NCI-H524 (cell line): ENCODE measurements at regions not wholly inside any gene's neighbourhood (a gene's known extent, or its start where the extent isn't known, plus 50 kb on each side); places are given as distances from the start of the nearest gene placed in this dataset.

Source experiments
- DNase-seq, 2 experiments: peaks; one replicate each; lab custom pipeline; 2025; lab: John Stamatoyannopoulos, UW

GRCh38 chr5:159385536-159385935, 55.2 kb upstream of the IL12B start:
- DNase-seq: no peak

- DNase-seq: no peak
These were observed 55.9 kb upstream of the IL12B start for GRCh38 chr5:159386028-159386711.

GRCh38 chr5:159392871-159393270, 62.6 kb upstream of the IL12B start:
- DNase-seq: no peak

GRCh38 chr5:159393854-159394274, 63.6 kb upstream of the IL12B start:
- peak; percentile 5 to 62 for DNase-seq

GRCh38 chr5:159395202-159395601, 64.9 kb upstream of the IL12B start:
- no peak for DNase-seq

GRCh38 chr5:159398936-159399335, 68.6 kb upstream of the IL12B start:
- DNase-seq: no peak

GRCh38 chr5:159400476-159400875, 70.2 kb upstream of the IL12B start:
- no peak for DNase-seq

DNA sequence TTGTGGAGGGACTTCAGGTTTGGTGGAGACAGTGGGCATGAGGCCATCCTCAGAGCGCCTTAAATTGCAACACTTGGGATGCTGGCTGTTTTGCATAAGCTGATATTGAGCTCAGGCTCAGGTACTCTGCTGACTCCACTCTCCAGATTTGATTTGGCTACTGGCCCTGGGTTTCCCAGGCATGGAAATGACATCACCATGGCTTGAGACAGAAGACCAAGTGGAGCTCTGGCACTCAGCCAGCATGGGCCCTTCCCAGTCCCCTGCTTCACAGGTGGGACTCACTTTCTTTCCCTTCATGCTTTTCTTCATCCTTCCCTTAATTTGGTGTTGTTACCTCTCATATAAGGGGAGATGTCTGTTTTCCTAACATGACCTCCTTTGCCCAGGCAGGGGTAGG, 72.0 kb upstream of the IL12B start:
- DNase-seq: peak in 1 of 2 experiments; percentile 8

- no peak for DNase-seq
These were observed 72.6 kb upstream of the IL12B start for GRCh38 chr5:159402856-159403255.

- peak; percentile 27 to 64 for DNase-seq
These were observed 73.8 kb upstream of the IL12B start for GRCh38 chr5:159403906-159404681.

DNA sequence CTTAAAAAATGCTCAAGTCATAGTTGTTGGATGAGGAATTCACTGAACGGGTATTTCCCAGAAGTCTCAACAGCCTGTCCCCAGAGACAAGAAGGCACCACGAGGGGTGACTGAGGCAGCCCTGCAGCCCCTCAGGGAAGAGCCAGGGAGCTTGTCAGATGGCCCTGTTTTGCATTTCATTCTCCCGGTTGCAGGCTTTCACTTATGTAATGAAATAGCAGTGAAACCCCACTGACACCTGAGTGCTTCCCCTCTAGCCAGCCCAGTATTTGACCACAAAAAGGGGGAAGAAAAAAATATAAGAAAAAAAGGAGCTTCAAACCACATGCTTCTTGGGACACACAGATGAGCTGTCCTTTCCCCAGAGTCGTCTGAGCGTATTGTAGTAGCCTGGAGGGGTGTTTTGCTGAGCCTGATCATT, 75.3 kb upstream of the IL12B start:
- no peak for DNase-seq

DNA sequence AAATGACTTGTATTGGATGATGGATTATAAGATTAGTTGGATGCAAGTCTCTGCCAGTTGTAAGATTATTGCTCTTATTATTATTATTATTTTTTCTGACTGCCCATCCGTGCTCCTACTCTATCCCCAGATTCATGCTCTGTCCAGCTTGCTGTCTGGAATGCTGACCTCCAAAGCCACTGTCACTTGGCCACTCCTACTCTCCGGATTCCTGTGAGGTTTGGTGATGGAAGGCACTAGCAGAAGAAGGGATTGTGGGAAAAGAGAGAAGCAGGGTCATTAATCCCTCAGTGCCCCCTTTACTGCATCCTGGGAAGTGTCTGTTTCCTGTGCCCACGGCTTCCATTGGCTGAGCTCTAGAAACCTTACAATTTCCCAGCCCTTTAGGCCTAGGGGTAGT, 76.3 kb upstream of the IL12B start:
- no peak for DNase-seq

DNA sequence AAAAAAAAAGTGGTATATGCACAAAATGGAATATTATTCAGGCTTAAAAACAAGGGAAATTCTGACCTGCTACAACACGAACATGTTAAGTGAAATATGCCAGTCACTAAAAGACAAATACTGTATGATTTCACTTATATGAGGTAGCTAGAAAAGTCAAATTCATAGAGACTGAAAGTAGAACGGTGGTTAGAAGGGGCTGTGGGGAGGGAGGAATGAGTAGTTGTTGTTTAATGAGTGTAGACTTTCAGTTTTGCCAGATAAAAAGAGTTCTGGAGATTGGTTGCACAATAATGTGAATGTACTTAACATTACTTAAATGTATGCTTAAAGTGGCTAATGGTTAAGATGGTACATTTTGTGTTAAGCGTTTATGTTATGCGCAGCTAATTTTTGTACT, 79.5 kb upstream of the IL12B start:
- DNase-seq: no peak

DNA sequence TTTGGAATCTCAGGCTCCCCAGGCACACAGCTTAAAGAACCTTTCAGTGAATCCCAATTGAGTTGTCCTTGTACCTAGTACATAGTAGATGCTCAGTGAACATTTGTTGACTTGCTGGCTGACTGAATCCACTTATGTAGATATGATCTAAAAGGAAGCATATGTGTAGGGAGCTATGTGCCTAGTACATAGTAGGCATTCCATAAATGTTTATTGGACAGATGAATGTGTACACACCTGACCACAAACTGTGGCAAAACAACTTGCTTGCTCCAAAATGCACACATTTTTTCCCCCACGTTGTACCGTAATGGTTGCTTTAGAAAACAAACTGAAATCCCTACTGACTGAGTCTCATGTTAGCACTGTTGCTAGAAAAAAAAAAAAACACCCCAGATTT, 80.2 kb upstream of the IL12B start:
- no peak for DNase-seq

DNA sequence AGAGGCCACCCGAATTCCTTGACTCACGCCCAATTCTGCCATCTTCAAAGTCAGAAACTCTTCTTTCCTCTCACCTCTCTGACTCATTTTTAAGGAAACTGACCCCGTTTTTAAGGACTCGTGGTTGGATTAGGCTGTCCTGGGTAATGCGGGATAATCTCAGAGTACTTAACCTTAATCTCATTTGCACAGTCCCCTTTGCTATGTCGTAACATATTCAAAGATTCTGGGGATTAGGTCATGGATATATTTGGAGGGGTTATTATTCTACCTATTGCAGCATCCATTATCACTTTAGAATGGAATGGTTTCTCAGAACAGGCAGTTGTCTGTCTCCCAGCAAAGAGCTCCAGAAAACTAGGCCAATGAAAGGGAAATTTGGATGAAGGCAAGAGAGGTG, 80.8 kb upstream of the IL12B start:
- DNase-seq: peak; percentile 20 to 53

DNA sequence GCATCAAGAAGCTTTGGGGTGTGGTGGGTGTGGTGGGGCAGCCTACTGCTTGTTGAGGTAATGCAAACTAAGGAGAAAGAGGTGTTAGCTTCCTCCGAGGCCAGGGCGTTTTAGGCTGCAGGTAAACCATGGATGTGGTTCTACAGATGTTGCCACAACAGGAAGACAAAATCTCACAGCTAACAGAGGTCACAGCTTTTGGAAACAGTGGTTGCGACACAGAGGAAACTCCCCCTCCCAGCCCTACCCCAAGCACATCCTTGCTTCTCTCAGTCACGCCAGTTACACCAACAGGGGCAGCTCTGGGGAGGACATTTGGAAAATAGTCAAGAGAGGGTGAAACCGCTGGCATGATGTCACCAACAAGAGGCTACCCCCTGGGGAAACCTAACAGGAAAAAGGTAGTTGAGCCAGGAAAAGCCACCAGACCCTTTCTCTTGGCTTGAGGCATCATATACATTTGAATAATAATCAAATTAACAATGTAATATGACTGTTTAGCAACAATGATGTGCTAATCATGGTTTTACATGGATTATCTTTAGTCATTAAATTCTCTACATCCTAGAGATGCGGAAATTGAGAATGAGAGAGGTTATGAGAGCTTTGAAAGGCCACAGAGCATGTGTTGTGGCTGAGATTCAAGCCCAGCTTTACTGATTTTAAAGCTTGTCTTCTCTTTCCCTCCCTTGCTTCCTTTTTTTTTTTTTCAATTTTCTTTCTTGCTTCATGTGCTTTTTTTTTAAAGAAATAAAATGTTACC, 82.2 kb upstream of the IL12B start:
- DNase-seq: no peak

GRCh38 chr5:159414021-159414420, 83.7 kb upstream of the IL12B start:
- no peak for DNase-seq

- peak in 1 of 2 experiments; percentile 61 for DNase-seq
These were observed 85.1 kb upstream of the IL12B start for GRCh38 chr5:159415301-159415937.

- no peak for DNase-seq
These were observed 86.2 kb upstream of the IL12B start for GRCh38 chr5:159416438-159416837.

DNA sequence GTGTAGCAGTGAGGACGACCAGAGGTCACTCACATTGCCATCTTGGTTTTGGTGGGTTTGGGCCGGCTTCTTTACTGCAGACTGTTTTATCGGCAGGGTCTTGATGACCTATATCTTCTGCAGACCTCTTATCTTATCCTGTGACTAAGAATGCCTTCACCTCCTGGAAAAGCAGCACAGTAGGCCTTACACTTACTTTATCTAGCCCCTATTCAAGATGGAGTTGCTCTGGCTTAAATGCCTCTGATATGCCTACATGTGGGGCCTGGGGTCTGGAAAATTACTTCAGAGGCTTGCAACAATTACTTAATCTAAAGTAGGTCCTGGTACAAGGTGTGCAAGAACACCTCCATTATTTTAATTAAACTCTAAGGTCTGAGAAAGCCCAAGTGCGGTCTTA, 86.9 kb upstream of the IL12B start:
- DNase-seq: no peak

DNA sequence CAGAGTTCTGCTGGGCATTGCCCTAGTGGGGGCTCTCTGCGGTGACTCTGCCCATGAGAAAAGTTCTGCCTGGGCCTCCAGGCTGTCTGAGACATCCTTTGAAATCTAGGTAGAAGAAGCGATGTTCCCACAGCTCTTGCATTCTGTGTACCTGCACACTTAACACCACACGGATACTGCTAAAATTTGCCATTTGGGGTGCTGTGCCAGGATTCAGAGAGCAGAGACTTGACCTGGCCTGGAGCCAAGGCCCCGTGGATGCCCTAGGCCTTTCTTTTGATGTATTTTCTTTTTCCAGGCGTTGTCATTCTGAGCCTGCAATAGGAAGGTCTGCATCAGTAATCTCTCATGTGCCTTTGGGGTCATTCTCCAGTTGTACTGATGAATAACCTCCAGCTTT, 89.3 kb upstream of the IL12B start:
- no peak for DNase-seq

GRCh38 chr5:159420940-159421339, 90.7 kb upstream of the IL12B start:
- no peak for DNase-seq
